Right lobe of liver (tissue), 4 donors: ENCODE measurements at regions not wholly inside any gene's neighbourhood (a gene's known extent, or its start where the extent isn't known, plus 50 kb on each side); places are given as distances from the start of the nearest gene placed in this dataset.

ENCODE experiments used
- CTCF ChIP-seq, 4 donors: fragments of 200-600 bp in 3 of 4; fragments of 450-650 bp in 1 of 4; IDR thresholded peaks; one replicate each; pipeline versions ENCODE4 v1.5.1 to v1.8.0; 2016 to 2022; ENCODE audit warnings: antibody characterized with exemption in 4 of 4, mild to moderate bottlenecking in 2 of 4
- POLR2A ChIP-seq: fragments of 450-650 bp; IDR thresholded peaks from one replicate; pipeline ENCODE4 v1.6.1; 2017; ENCODE audit warnings: antibody characterized with exemption, mild to moderate bottlenecking
- donor health status: DM: no; HTN: no; CAD: no.
- donor health status: DM: no; HTN: no; CAD: no.
- donor health status: DM: no; HTN: yes; CAD: no.

- TF ChIP-seq POLR2A (no peak), CTCF (IDR thresholded peaks at IDR 0.05) (no peak)
These were observed 603.5 kb upstream of the ADAMTS5 start for GRCh38 chr21:27570306-27570868.
